Chondrocyte (in vitro differentiated cells): ENCODE measurements at regions not wholly inside any gene's neighbourhood (a gene's known extent, or its start where the extent isn't known, plus 50 kb on each side); places are given as distances from the start of the nearest gene placed in this dataset.

Source experiments
- DNase-seq: peaks from one replicate; pipeline ENCODE4 v3.0.0; 2021; ENCODE audit warnings: mixed read lengths, low spot score
- H3K27ac Mint-ChIP-seq: one replicate; pipeline ENCODE4 v1.8.0; 2021; ENCODE audit warnings: mild to moderate bottlenecking, moderate library complexity, mixed read lengths; ENCODE audit not compliant: unreplicated experiment
- H3K27me3 Mint-ChIP-seq: 2 replicates; pipeline ENCODE4 v1.8.0; 2021; ENCODE audit warnings: low read depth, mixed read lengths
- H3K36me3 Mint-ChIP-seq: 2 replicates; pipeline ENCODE4 v1.8.0; 2021; ENCODE audit warnings: low read depth, mixed read lengths
- H3K4me1 Mint-ChIP-seq: 2 replicates; pipeline ENCODE4 v1.8.0; 2021; ENCODE audit warnings: low read depth, mild to moderate bottlenecking, mixed read lengths
- H3K4me3 Mint-ChIP-seq: one replicate; pipeline ENCODE4 v1.8.0; 2021; ENCODE audit warnings: mild to moderate bottlenecking, moderate library complexity, mixed read lengths; ENCODE audit not compliant: unreplicated experiment
- H3K9me3 Mint-ChIP-seq: 2 replicates; pipeline ENCODE4 v1.8.0; 2021; ENCODE audit warnings: low read depth, mixed read lengths
- TF ChIP-seq, protein P1 (sequence below): fragments of 200-600 bp; sonication (generic); IDR thresholded peaks from 2 replicates; pipeline ENCODE4 v1.5.0; 2021; ENCODE audit warnings: antibody characterized with exemption, mild to moderate bottlenecking, moderate library complexity

- TF ChIP-seq, protein P1, sequence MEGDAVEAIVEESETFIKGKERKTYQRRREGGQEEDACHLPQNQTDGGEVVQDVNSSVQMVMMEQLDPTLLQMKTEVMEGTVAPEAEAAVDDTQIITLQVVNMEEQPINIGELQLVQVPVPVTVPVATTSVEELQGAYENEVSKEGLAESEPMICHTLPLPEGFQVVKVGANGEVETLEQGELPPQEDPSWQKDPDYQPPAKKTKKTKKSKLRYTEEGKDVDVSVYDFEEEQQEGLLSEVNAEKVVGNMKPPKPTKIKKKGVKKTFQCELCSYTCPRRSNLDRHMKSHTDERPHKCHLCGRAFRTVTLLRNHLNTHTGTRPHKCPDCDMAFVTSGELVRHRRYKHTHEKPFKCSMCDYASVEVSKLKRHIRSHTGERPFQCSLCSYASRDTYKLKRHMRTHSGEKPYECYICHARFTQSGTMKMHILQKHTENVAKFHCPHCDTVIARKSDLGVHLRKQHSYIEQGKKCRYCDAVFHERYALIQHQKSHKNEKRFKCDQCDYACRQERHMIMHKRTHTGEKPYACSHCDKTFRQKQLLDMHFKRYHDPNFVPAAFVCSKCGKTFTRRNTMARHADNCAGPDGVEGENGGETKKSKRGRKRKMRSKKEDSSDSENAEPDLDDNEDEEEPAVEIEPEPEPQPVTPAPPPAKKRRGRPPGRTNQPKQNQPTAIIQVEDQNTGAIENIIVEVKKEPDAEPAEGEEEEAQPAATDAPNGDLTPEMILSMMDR = no peak
- no peaks in the 10 kb centered on the region for H3K4me1 Mint-ChIP-seq
- no peak overlapping the region for H3K4me3 Mint-ChIP-seq
- peaks cover 73% of the 10 kb centered on the region for H3K9me3 Mint-ChIP-seq
- H3K27ac Mint-ChIP-seq = no peak overlapping the region
- H3K27me3 Mint-ChIP-seq = no peaks in the 10 kb centered on the region
- peak; percentile 50 for DNase-seq
- H3K36me3 Mint-ChIP-seq = peaks cover 3% of the 10 kb centered on the region
These were observed 1154.1 kb downstream of the RPIA start for GRCh38 chr2:89845532-89845931.

DNA sequence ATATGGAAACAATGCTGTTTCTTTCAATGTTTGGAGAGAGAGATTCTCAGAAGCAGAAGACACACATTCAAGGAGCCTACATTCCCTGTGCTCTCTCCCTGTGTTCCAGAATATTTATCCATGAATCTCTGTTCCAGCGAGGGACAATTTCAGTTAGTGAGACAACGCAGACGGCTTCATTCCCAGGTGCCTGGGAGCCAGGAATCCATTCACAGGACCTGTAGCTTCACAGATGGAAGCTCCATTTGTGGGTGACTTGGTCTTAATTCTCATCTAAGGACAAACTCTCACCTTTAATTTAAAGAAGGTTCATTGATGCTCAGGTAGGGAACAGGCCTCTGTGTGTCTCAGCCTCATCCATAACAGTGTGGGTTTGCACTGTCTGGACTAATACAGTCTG lies 1156.6 kb downstream of the RPIA start:
- TF ChIP-seq, protein P1 = no peak
- DNase-seq = peak; percentile 67
- Mint-ChIP-seq H3K27ac (no peak overlapping the region), H3K9me3 (peaks cover 69% of the 10 kb centered on the region), H3K4me1 (no peaks in the 10 kb centered on the region), H3K36me3 (no peaks in the 10 kb centered on the region), H3K27me3 (no peaks in the 10 kb centered on the region), H3K4me3 (no peak overlapping the region)

- DNase-seq = peak; percentile 20
- Mint-ChIP-seq H3K9me3 (peaks cover 65% of the 10 kb centered on the region), H3K4me1 (no peaks in the 10 kb centered on the region), H3K36me3 (no peaks in the 10 kb centered on the region), H3K27ac (no peak overlapping the region), H3K4me3 (no peak overlapping the region), H3K27me3 (no peaks in the 10 kb centered on the region)
- TF ChIP-seq, protein P1 = no peak
These were observed 1157.4 kb downstream of the RPIA start for GRCh38 chr2:89848763-89849368.

- TF ChIP-seq, protein P1 = no peak
- Mint-ChIP-seq H3K9me3 (peaks cover 58% of the 10 kb centered on the region), H3K36me3 (no peaks in the 10 kb centered on the region), H3K4me3 (no peak overlapping the region), H3K4me1 (no peaks in the 10 kb centered on the region), H3K27ac (no peak overlapping the region), H3K27me3 (no peaks in the 10 kb centered on the region)
- no peak for DNase-seq
These were observed 1158.3 kb downstream of the RPIA start for GRCh38 chr2:89849731-89850130.

DNA sequence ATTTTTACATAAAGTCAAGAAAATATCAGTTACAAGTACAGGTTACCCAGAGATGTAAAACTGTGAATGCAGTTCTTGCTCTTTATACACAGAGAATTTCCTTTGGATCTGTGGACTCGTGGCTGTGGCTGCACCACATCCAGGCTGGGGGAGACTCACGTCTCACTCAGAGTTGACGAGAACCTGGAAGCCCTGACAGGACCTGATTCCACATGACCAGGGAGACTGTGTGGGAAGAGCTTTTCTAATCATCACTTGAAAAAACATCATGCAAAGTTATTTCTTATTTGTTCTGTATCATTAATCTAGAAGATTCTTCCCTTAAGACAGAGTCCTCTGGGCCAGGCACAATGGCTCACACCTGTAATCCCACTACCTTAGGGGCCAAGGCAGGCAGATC lies 1159.0 kb downstream of the RPIA start:
- peaks cover 53% of the 10 kb centered on the region for H3K9me3 Mint-ChIP-seq
- no peaks in the 10 kb centered on the region for H3K36me3 Mint-ChIP-seq
- H3K27me3 Mint-ChIP-seq = no peaks in the 10 kb centered on the region
- no peak overlapping the region for H3K4me3 Mint-ChIP-seq
- no peak overlapping the region for H3K27ac Mint-ChIP-seq
- TF ChIP-seq, protein P1 = no peak
- no peaks in the 10 kb centered on the region for H3K4me1 Mint-ChIP-seq
- DNase-seq = peak; percentile 60
